A673 (cell line): ENCODE measurements at regions not wholly inside any gene's neighbourhood (a gene's known extent, or its start where the extent isn't known, plus 50 kb on each side); places are given as distances from the start of the nearest gene placed in this dataset.

Experiments
- BruUV-seq: library from RNA; stranded (reverse); fragments of 400-500 nt; replicated peaks from 2 replicates; lab custom pipeline; 2021; lab: Mats Ljungman, UMichigan
- CTCF ChIA-PET: fragments of 300-600 bp; sonication (Branson Sonifier 250); formaldehyde crosslinking; loops from one replicate; lab custom pipeline; 2022; ENCODE audit warnings: antibody characterized with exemption; lab: Charles Lee
- POLR2A ChIA-PET: fragments of 300-600 bp; sonication (Branson Sonifier 250); formaldehyde crosslinking; loops from one replicate; lab custom pipeline; 2022; ENCODE audit warnings: antibody characterized with exemption; ENCODE audit not compliant: low non-redundant PET; lab: Charles Lee
- DNase-seq: peaks from one replicate; pipeline ENCODE4 v3.0.0-alpha.2; 2015; ENCODE audit warnings: low spot score
- H3K27ac ChIP-seq: fragments of 200-600 bp; sonication (generic); 2 replicates; pipeline ENCODE4 v1.5.1; 2016; ENCODE audit warnings: mixed run types, low read depth, mild to moderate bottlenecking, mixed read lengths, antibody characterized with exemption, low read length; ENCODE audit not compliant: poor library complexity, severe bottlenecking
- H3K27me3 ChIP-seq: fragments of 200-600 bp; sonication (generic); replicated peaks from 2 replicates; pipeline ENCODE4 v1.6.1; 2017; ENCODE audit warnings: mixed run types, low read depth, mild to moderate bottlenecking, mixed read lengths, antibody characterized with exemption, low read length; ENCODE audit not compliant: insufficient read depth, poor library complexity
- H3K36me3 ChIP-seq: fragments of 200-600 bp; sonication (generic); 2 replicates; pipeline ENCODE4 v1.6.1; 2016; ENCODE audit warnings: mixed run types, mild to moderate bottlenecking, mixed read lengths, antibody characterized with exemption, low read length; ENCODE audit not compliant: insufficient read depth, poor library complexity, severe bottlenecking
- H3K4me1 ChIP-seq: fragments of 200-600 bp; sonication (generic); 2 replicates; pipeline ENCODE4 v1.6.1; 2017; ENCODE audit warnings: mixed run types, mild to moderate bottlenecking, mixed read lengths, antibody characterized with exemption, low read length; ENCODE audit not compliant: insufficient read depth, poor library complexity, severe bottlenecking
- H3K4me3 ChIP-seq: fragments of 200-600 bp; sonication (generic); 2 replicates; pipeline ENCODE4 v1.5.1; 2016; ENCODE audit warnings: low read depth, mixed run types, mild to moderate bottlenecking, mixed read lengths, low read length; ENCODE audit not compliant: poor library complexity, severe bottlenecking
- H3K9me3 ChIP-seq: fragments of 200-600 bp; sonication (generic); 2 replicates; pipeline ENCODE4 v1.6.1; 2016; ENCODE audit warnings: mixed run types, low read depth, mild to moderate bottlenecking, mixed read lengths, antibody characterized with exemption, low read length; ENCODE audit not compliant: poor library complexity, severe bottlenecking
- CTCF ChIP-seq: fragments of 300-800, 200-600 bp; sonication (generic); conservative IDR thresholded peaks from 2 replicates; pipeline ENCODE4 v1.5.1; 2017; ENCODE audit warnings: low read depth, mild to moderate bottlenecking, antibody characterized with exemption, low read length, moderate library complexity, mixed read lengths
- EZH2 ChIP-seq: fragments of 200-600 bp; sonication (generic); IDR thresholded peaks from 2 replicates; pipeline ENCODE4 v1.6.1; 2017; ENCODE audit warnings: borderline replicate concordance, low read depth, mild to moderate bottlenecking, mixed read lengths, antibody characterized with exemption, low read length; ENCODE audit not compliant: poor library complexity, severe bottlenecking
- intact Hi-C: fragments of 100-400 bp; cut with micrococcal nuclease; formaldehyde crosslinking; loops from one replicate; pipeline ENCODE4 v1.10.0; 2022; ENCODE audit not compliant: unreplicated experiment

- H3K4me3 ChIP-seq, result no peak overlapping the region
- DNase-seq, result peak; percentile 77
- TF ChIP-seq EZH2 (no peak), CTCF (no peak)
- ChIA-PET CTCF (no interaction called here), POLR2A (no interaction called here)
- intact Hi-C loops, result loop anchor here (10.0 kb wide), 2 partner anchors 151 to 249 kb away; partner anchors contain the start of gene S1PR3
- no peaks in the 10 kb centered on the region for H3K27me3 ChIP-seq
- H3K27ac ChIP-seq, result peak overlapping the region; percentile 78
- H3K4me1 ChIP-seq, result peaks cover 62% of the 10 kb centered on the region
- H3K9me3 ChIP-seq, result no peaks in the 10 kb centered on the region
- no peaks in the 10 kb centered on the region for H3K36me3 ChIP-seq
- BruUV-seq, result no TSS peak
Measured at GRCh38 chr9:88745276-88746001, 210.5 kb downstream of the NXNL2 start.

GRCh38 chr9:88746029-88746742, 211.2 kb downstream of the NXNL2 start:
- intact Hi-C loops, result loop anchor here (10.0 kb wide), 2 partner anchors 151 to 249 kb away; partner anchors contain the start of gene S1PR3
- TF ChIP-seq EZH2 (no peak), CTCF (no peak)
- no peak overlapping the region for H3K4me3 ChIP-seq
- H3K9me3 ChIP-seq, result no peaks in the 10 kb centered on the region
- ChIA-PET CTCF (no interaction called here), POLR2A (no interaction called here)
- peak; percentile 83 for DNase-seq
- no TSS peak for BruUV-seq
- H3K27me3 ChIP-seq, result no peaks in the 10 kb centered on the region
- H3K4me1 ChIP-seq, result peaks cover 61% of the 10 kb centered on the region
- no peaks in the 10 kb centered on the region for H3K36me3 ChIP-seq
- H3K27ac ChIP-seq, result peak overlapping the region; percentile 78

GRCh38 chr9:88746743-88747398, 211.9 kb downstream of the NXNL2 start:
- no peak for DNase-seq
- TF ChIP-seq CTCF, result no peak
- TF ChIP-seq EZH2, result no peak
- CTCF ChIA-PET, result no interaction called here
- H3K36me3 ChIP-seq, result no peaks in the 10 kb centered on the region
- POLR2A ChIA-PET, result no interaction called here
- H3K4me1 ChIP-seq, result peaks cover 61% of the 10 kb centered on the region
- no TSS peak for BruUV-seq
- peaks cover 2% of the 10 kb centered on the region for H3K9me3 ChIP-seq
- H3K27me3 ChIP-seq, result no peaks in the 10 kb centered on the region
- intact Hi-C loops, result loop anchor here (10.0 kb wide), 2 partner anchors 152 to 248 kb away; partner anchors contain the start of gene S1PR3
- H3K27ac ChIP-seq, result peak overlapping the region; percentile 78
- no peak overlapping the region for H3K4me3 ChIP-seq
